ENCODE measurements at regions not wholly inside any gene's neighbourhood (a gene's known extent, or its start where the extent isn't known, plus 50 kb on each side); places are given as distances from the start of the nearest gene placed in this dataset.

- Histone ChIP-seq H3K4me1 (ENCODE audit: control insufficient read depth in 2 of 2, insufficient read depth in 2 of 2, low read length in 2 of 2) (no peaks in the 10 kb centered on the region), H4K20me1 (ENCODE audit: control insufficient read depth, insufficient read depth, low read length, poor library complexity, severe bottlenecking) (no peaks in the 10 kb centered on the region), H3K9ac (ENCODE audit: low read length) (no peak overlapping the region), H3K27me3 (replicated peaks in 1 of 4; ENCODE audit: control extremely low read depth in 1 of 4, control insufficient read depth in 3 of 4, insufficient read depth in 4 of 4, low read length in 3 of 4) (no peaks in the 10 kb centered on the region), H3K36me3 (replicated peaks in 1 of 2; ENCODE audit: control extremely low read depth in 1 of 2, control insufficient read depth in 1 of 2, extremely low read depth in 1 of 2, insufficient read depth in 2 of 2, low read length in 1 of 2) (no peaks in the 10 kb centered on the region), H3K9me3 (ENCODE audit: control extremely low read depth in 1 of 3, control insufficient read depth in 2 of 3, insufficient read depth in 1 of 3, low read length in 2 of 3) (no peaks in the 10 kb centered on the region), H2AFZ (ENCODE audit: insufficient read depth, low read depth, low read length, poor library complexity, severe bottlenecking) (no peak overlapping the region), H3K4me2 (replicated peaks; ENCODE audit: low read depth, low read length, poor library complexity, severe bottlenecking) (no peak overlapping the region), H3K27ac (ENCODE audit: low read length in 2 of 2) (no peak overlapping the region), H3K4me3 (ENCODE audit: control extremely low read depth in 1 of 5, extremely low read depth in 1 of 5, insufficient read depth in 1 of 5, low read depth in 2 of 5, low read length in 4 of 5) (no peak overlapping the region), H3K79me2 (ENCODE audit: control insufficient read depth, insufficient read depth, low read length) (no peaks in the 10 kb centered on the region)
- intact Hi-C loops (cut with micrococcal nuclease): no loop called here
- Mint-ChIP-seq H3K4me3 (no peak overlapping the region), H3K27me3 (peaks cover 7% of the 10 kb centered on the region), H3K27ac (no peak overlapping the region), H3K9me3 (ENCODE audit: insufficient read depth) (no peaks in the 10 kb centered on the region), H3K4me1 (no peaks in the 10 kb centered on the region)
- CTCF ChIA-PET: no interaction called here
- DNase-seq: no peak
- no CpG with 5 or more reads among the region's 2 CpGs for WGBS (ENCODE audit: insufficient coverage)
- no peak for ATAC-seq (ENCODE audit: low read depth)
- TF ChIP-seq EZH2 (IDR thresholded peaks at IDR 0.05; ENCODE audit: borderline replicate concordance, insufficient read depth, low read depth, low read length, poor library complexity, severe bottlenecking) (no peak), CTCF (IDR thresholded peaks at IDR 0.05) (no peak)
- POLR2A ChIA-PET: no interaction called here
Measured at GRCh38 chr21:34223376-34223775, 140.4 kb upstream of the KCNE2 start.

GRCh38 chr21:34227386-34227852 lies 136.4 kb upstream of the KCNE2 start:
- Histone ChIP-seq H3K9me3 (ENCODE audit: control extremely low read depth in 1 of 3, control insufficient read depth in 2 of 3, insufficient read depth in 1 of 3, low read length in 2 of 3) (no peaks in the 10 kb centered on the region), H3K27me3 (replicated peaks in 1 of 4; ENCODE audit: control extremely low read depth in 1 of 4, control insufficient read depth in 3 of 4, insufficient read depth in 4 of 4, low read length in 3 of 4) (no peaks in the 10 kb centered on the region), H3K79me2 (ENCODE audit: control insufficient read depth, insufficient read depth, low read length) (no peaks in the 10 kb centered on the region), H3K4me2 (replicated peaks; ENCODE audit: low read depth, low read length, poor library complexity, severe bottlenecking) (no peak overlapping the region), H3K4me1 (ENCODE audit: control insufficient read depth in 2 of 2, insufficient read depth in 2 of 2, low read length in 2 of 2) (no peaks in the 10 kb centered on the region), H2AFZ (ENCODE audit: insufficient read depth, low read depth, low read length, poor library complexity, severe bottlenecking) (no peak overlapping the region), H3K27ac (ENCODE audit: low read length in 2 of 2) (no peak overlapping the region), H3K9ac (ENCODE audit: low read length) (no peak overlapping the region), H3K36me3 (replicated peaks in 1 of 2; ENCODE audit: control extremely low read depth in 1 of 2, control insufficient read depth in 1 of 2, extremely low read depth in 1 of 2, insufficient read depth in 2 of 2, low read length in 1 of 2) (no peaks in the 10 kb centered on the region), H4K20me1 (ENCODE audit: control insufficient read depth, insufficient read depth, low read length, poor library complexity, severe bottlenecking) (no peaks in the 10 kb centered on the region), H3K4me3 (ENCODE audit: control extremely low read depth in 1 of 5, extremely low read depth in 1 of 5, insufficient read depth in 1 of 5, low read depth in 2 of 5, low read length in 4 of 5) (no peak overlapping the region)
- Mint-ChIP-seq H3K4me1 (no peaks in the 10 kb centered on the region), H3K27ac (no peak overlapping the region), H3K4me3 (no peak overlapping the region), H3K27me3 (peaks cover 7% of the 10 kb centered on the region), H3K9me3 (ENCODE audit: insufficient read depth) (no peaks in the 10 kb centered on the region)
- 100% methylated on average over 4 of the region's 7 CpGs for WGBS (ENCODE audit: insufficient coverage)
- ChIA-PET POLR2A (no interaction called here), CTCF (no interaction called here)
- ATAC-seq (ENCODE audit: low read depth) (no peak), DNase-seq (no peak)
- intact Hi-C loops (cut with micrococcal nuclease): no loop called here
- TF ChIP-seq CTCF (IDR thresholded peaks at IDR 0.05) (no peak), EZH2 (IDR thresholded peaks at IDR 0.05; ENCODE audit: borderline replicate concordance, insufficient read depth, low read depth, low read length, poor library complexity, severe bottlenecking) (no peak)

Measured in B cell (primary cell).